ENCODE measurements at regions not wholly inside any gene's neighbourhood (a gene's known extent, or its start where the extent isn't known, plus 50 kb on each side); places are given as distances from the start of the nearest gene placed in this dataset.

DNA sequence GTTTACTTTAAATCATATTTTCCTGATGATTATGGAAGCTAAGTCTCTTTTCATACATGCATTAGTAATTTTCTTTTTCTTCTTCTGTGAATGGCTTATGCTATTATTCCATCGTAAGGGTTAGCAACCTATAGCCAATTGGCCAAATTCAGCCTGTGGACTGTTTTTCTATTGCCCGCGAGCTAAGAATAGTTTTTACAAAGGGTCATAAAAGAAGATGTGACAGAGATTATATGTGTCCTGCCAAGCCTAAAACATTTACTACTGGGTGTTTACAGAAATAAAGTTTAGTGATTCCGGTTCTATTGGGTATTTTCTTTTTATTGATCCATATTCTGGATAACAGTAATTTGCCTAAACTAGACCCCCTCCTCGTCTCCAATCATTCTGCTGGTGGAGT lies 268.8 kb upstream of the DIO3 start:
- TF ChIP-seq EZH2 (IDR thresholded peaks at IDR 0.05) (no peak), POLR2AphosphoS5 (IDR thresholded peaks at IDR 0.05; ENCODE audit: borderline replicate concordance, low read depth, low read length) (no peak), FOXP2 (optimal IDR thresholded peaks at IDR 0.05; ENCODE audit: control extremely low read depth, extremely low read length, insufficient read depth) (no peak)

Data from SK-N-MC (cell line).